Vagina (tissue), 2 donors: ENCODE measurements at regions not wholly inside any gene's neighbourhood (a gene's known extent, or its start where the extent isn't known, plus 50 kb on each side); places are given as distances from the start of the nearest gene placed in this dataset.

Experiments used
- DNase-seq, 2 donors: peaks; one replicate each; pipeline ENCODE4 v3.0.0-alpha.2; 2017; ENCODE audit errors: extremely low spot score in 2 of 2
- H3K27ac ChIP-seq: fragments of 200-600 bp; sonication (generic); one replicate; pipeline ENCODE4 v1.5.1; 2019
- H3K27me3 ChIP-seq: fragments of 200-600 bp; sonication (generic); one replicate; pipeline ENCODE4 v1.5.1; 2019
- H3K36me3 ChIP-seq, 2 donors: fragments of 200-600 bp; sonication (generic); one replicate each; pipeline ENCODE4 v1.5.1; 2017 to 2019
- H3K4me1 ChIP-seq: fragments of 200-600 bp; sonication (generic); one replicate; pipeline ENCODE4 v1.5.1; 2019
- H3K4me3 ChIP-seq, 2 donors: fragments of 200-600 bp; sonication (generic); 1 replicate in 1 of 2; 2 replicates in 1 of 2; pipeline ENCODE4 v1.5.1; 2016 to 2019
- H3K9me3 ChIP-seq: fragments of 200-600 bp; sonication (generic); one replicate; pipeline ENCODE4 v1.5.1; 2019
- CTCF ChIP-seq, 3 experiments: fragments of 450-650 bp in 2 of 3; fragments of 200-600 bp in 1 of 3; sonication (generic) in 1 of 3; IDR thresholded peaks; one replicate each; pipeline ENCODE4 v1.5.1; 2017 to 2019; ENCODE audit warnings: antibody characterized with exemption in 3 of 3, mild to moderate bottlenecking in 2 of 3, moderate library complexity in 2 of 3
- POLR2A ChIP-seq, 2 donors: fragments of 450-650 bp; IDR thresholded peaks; one replicate each; pipeline ENCODE4 v1.6.1; 2017; ENCODE audit warnings: antibody characterized with exemption in 2 of 2, mild to moderate bottlenecking in 2 of 2, moderate library complexity in 2 of 2
- POLR2AphosphoS5 ChIP-seq, 2 donors: sonication (generic); formaldehyde crosslinking; IDR thresholded peaks; one replicate each; pipeline ENCODE4 v1.9.0; 2017; ENCODE audit warnings: antibody characterized with exemption in 2 of 2, mild to moderate bottlenecking in 2 of 2, low read depth in 1 of 2; ENCODE audit not compliant: insufficient read depth in 1 of 2
- intact Hi-C: fragments of 100-400 bp; cut with DNase I; formaldehyde crosslinking; loops from one replicate; pipeline ENCODE4 v1.15.1; 2023

DNA sequence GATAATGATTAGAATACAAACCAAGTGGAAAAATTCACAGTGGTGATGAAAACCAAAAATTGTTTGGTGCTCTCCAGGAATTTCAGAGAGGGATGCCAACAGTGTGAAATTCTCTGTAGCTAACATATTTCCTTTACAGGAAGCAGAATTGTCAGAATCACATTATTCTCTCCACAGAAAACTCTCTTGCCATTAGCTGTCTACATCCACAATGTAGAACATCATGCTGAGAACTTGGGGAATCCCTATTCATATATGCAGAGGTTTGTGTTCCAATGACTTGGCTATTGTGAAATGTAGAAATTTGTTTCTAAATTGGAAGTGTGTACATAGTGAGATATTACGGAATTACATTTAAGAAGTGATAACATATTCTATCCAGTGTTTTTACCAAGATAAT is 142.0 kb downstream of the PCDH7 start:
- H3K4me1 ChIP-seq: peaks cover 8% of the 10 kb centered on the region
- intact Hi-C loops: no loop called here
- H3K36me3 ChIP-seq: no peaks in the 10 kb centered on the region
- no peaks in the 10 kb centered on the region for H3K27me3 ChIP-seq
- H3K4me3 ChIP-seq: no peak overlapping the region
- no peak for TF ChIP-seq CTCF (IDR thresholded peaks at IDR 0.05)
- TF ChIP-seq POLR2A (IDR thresholded peaks at IDR 0.05): no peak
- TF ChIP-seq POLR2AphosphoS5 (IDR thresholded peaks at IDR 0.05; ENCODE audit: insufficient read depth in 1 of 2, low read depth in 1 of 2): no peak
- no peak for DNase-seq
- H3K27ac ChIP-seq: no peak overlapping the region
- H3K9me3 ChIP-seq: no peaks in the 10 kb centered on the region

DNA sequence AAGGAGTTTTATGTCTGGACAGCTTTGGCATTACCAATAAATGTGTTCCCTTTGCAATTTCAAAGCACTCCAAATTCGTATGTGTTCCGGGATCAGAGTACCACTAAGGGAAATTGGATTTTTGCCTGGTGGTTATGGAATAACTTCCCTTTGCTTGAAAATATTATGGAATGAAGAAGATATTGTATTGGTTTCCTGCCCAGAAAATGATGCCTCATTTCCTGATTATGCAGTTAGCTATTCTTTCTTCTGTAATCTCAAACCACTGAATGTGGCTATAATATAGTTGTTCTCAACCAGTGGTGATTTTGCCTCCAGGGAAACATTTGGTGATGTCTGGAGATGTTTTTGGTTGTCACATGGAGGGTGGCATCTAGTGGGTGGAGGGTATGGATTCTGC is 142.9 kb downstream of the PCDH7 start:
- no peaks in the 10 kb centered on the region for H3K27me3 ChIP-seq
- H3K27ac ChIP-seq: no peak overlapping the region
- H3K4me1 ChIP-seq: peaks cover 10% of the 10 kb centered on the region
- no peaks in the 10 kb centered on the region for H3K36me3 ChIP-seq
- no peak for DNase-seq
- intact Hi-C loops: no loop called here
- H3K4me3 ChIP-seq: no peak overlapping the region
- TF ChIP-seq POLR2AphosphoS5 (IDR thresholded peaks at IDR 0.05; ENCODE audit: insufficient read depth in 1 of 2, low read depth in 1 of 2) (no peak), CTCF (IDR thresholded peaks at IDR 0.05) (no peak), POLR2A (IDR thresholded peaks at IDR 0.05) (no peak)
- H3K9me3 ChIP-seq: no peaks in the 10 kb centered on the region

- no peaks in the 10 kb centered on the region for H3K27me3 ChIP-seq
- no peak overlapping the region for H3K4me3 ChIP-seq
- no peaks in the 10 kb centered on the region for H3K36me3 ChIP-seq
- no peak for DNase-seq
- no peaks in the 10 kb centered on the region for H3K9me3 ChIP-seq
- intact Hi-C loops: no loop called here
- H3K4me1 ChIP-seq: peaks cover 10% of the 10 kb centered on the region
- TF ChIP-seq POLR2A (IDR thresholded peaks at IDR 0.05) (no peak), CTCF (IDR thresholded peaks at IDR 0.05) (no peak), POLR2AphosphoS5 (IDR thresholded peaks at IDR 0.05; ENCODE audit: insufficient read depth in 1 of 2, low read depth in 1 of 2) (no peak)
- no peak overlapping the region for H3K27ac ChIP-seq
Observed at GRCh38 chr4:30865691-30866090, 145.5 kb downstream of the PCDH7 start.

DNA sequence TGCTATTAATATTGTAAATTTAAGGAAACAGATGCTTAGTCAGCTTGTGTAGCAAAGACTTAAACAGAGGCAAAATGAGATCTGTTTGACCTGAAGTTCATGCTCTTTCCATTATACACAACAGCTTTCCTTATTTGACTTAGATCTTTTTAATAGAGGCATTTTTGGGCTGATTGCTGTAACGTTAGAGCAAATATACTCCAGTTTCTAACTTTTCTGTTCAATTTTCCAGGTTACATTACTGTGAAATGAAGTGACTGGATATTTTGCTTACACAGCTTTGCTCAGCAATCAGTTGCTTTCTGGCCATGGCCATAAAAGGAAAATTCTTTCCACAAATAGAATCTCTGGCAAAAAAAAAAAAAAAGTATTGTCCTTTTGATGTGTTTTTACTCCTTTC is 146.2 kb downstream of the PCDH7 start:
- DNase-seq: no peak
- intact Hi-C loops: no loop called here
- Histone ChIP-seq H3K4me1 (peaks cover 10% of the 10 kb centered on the region), H3K4me3 (no peak overlapping the region), H3K36me3 (no peaks in the 10 kb centered on the region), H3K27me3 (no peaks in the 10 kb centered on the region), H3K9me3 (no peaks in the 10 kb centered on the region), H3K27ac (peak overlapping the region; percentile 6)
- TF ChIP-seq POLR2A (IDR thresholded peaks at IDR 0.05) (no peak), CTCF (IDR thresholded peaks at IDR 0.05) (no peak), POLR2AphosphoS5 (IDR thresholded peaks at IDR 0.05; ENCODE audit: insufficient read depth in 1 of 2, low read depth in 1 of 2) (no peak)

- H3K27me3 ChIP-seq: no peaks in the 10 kb centered on the region
- no peak for TF ChIP-seq CTCF (IDR thresholded peaks at IDR 0.05)
- no peak for TF ChIP-seq POLR2AphosphoS5 (IDR thresholded peaks at IDR 0.05; ENCODE audit: insufficient read depth in 1 of 2, low read depth in 1 of 2)
- no peak for TF ChIP-seq POLR2A (IDR thresholded peaks at IDR 0.05)
- H3K9me3 ChIP-seq: no peaks in the 10 kb centered on the region
- no peaks in the 10 kb centered on the region for H3K36me3 ChIP-seq
- no peak overlapping the region for H3K4me3 ChIP-seq
- H3K27ac ChIP-seq: peak overlapping the region; percentile 6
- intact Hi-C loops: no loop called here
- no peak for DNase-seq
- H3K4me1 ChIP-seq: peaks cover 10% of the 10 kb centered on the region
Observed at GRCh38 chr4:30866907-30867306, 146.7 kb downstream of the PCDH7 start.
